GM19397 (cell line): ENCODE measurements at regions not wholly inside any gene's neighbourhood (a gene's known extent, or its start where the extent isn't known, plus 50 kb on each side); places are given as distances from the start of the nearest gene placed in this dataset.
A peak's percentile ranks its signal among the peaks of the same experiment; 100 is the strongest.
"Not testable (repeated sequence)": the region's sequence is repeated elsewhere in the genome, so short reads cannot be mapped to it uniquely, and the experiment has no call there.

Source experiments
- ATAC-seq: cut with Tn5 transposase; IDR thresholded peaks from one replicate; pipeline ENCODE4 v1.9.1; 2021; ENCODE audit warnings: mild to moderate bottlenecking, moderate library complexity; ENCODE audit not compliant: unreplicated experiment

GRCh38 chr5:100249884-100250269, 285.3 kb upstream of the FAM174A start:
- ATAC-seq = no peak

DNA sequence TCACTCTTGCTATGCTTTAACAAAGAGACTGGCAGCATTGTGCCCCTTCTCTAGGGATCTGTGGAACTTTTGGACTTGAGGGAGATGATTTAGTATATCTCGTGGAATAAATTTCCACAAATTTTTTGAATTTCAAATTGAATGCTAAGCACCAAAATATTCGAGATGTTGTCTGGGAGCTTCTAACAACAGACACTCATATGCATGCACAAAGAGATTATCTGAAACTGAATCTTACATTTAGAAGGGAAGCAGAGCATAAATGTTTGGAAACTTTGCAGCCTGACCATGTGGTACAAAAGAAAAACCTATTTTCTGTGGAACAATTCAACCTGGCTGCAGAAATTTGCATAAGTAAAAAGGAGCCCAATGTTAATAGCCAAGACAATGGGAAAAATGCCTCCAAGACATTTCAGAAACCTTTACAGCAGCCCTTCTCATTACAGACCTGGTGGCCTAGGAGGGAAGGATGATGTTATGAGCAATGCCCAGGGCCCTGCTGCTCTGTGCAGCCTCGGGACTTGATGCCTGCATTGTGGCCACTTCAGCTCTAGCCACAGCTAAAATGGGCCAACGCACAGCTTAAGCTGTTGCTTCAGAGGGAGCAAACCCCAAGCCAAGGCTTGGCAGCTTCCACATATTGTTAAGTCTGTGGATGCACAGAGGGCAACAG, 285.8 kb upstream of the FAM174A start:
- no peak for ATAC-seq

DNA sequence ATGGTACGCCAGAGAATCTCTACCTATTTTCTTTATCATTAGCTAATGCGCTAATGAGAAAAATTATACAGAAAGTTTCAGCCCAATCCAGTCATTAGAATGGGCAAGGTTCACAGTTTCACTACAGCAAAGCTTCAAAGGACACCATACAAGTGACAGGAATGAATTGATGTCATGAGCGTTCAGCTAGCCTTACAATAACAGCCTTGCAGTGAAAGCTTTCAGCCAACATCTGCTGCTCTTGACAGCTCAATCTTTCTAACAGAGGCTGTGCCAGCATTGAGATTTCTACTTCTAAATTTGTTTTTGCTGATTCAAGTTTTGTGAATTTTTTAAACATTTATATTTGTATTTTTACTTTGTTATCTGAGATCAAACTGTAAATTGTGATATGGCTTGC, 302.4 kb upstream of the FAM174A start:
- ATAC-seq = no peak

- ATAC-seq = no peak
These were observed 346.4 kb upstream of the FAM174A start for GRCh38 chr5:100188778-100189177.

DNA sequence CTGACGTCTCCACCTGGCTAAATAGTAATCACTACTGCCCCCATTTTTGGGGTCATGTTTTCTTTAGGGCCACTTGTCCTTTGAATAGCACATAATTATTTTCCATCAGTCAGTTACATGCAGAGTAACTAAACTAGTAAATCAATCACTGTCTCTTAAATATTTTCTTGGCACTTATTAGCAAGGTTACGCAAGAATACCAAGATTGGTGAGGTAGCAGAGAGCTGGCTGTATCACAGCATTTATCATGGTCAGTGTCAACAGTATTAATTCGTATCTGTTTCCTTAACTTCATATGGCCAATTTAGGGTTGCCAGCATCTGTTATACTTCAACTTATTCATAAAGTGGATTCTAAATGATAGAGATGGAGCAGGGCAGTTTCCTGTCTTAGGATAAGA, 346.8 kb upstream of the FAM174A start:
- ATAC-seq = no peak

DNA sequence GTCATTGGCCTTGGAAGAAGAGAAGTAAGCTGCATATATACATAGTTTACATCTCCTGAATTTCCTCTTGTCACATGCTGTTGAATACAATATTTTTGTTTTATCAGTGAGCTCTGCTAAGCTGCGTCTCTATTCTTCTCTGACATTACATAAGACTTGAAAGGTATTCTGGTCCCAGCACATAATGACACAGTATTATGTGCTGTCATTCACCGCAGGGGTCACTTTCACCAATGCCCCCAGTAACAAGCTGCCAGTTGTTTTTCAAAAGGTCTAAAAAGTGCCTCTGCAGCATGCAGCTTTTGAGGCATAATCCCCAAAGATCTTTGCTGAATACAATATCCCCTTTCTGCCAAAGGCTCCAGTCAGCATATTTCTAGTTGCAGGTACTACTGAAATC, 349.0 kb upstream of the FAM174A start:
- no peak for ATAC-seq

DNA sequence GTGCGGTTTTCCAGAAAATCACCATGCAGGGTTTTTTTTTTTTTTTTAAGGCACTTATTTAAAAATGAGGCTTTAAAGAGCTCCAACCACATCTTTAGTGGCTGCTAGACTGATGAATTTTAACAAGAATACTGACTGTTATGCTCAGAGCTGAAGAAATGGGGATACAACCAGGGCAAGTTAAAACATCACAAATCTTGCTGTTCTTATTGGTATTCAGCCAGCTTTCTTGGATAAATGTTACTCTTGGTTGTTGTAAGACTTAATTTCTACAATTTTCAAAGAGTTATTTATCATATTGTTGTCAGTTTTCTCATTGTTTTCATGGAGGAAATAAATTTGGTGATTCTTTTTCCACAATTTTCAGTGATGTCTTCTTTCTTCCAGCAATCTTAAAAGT, 352.8 kb upstream of the FAM174A start:
- ATAC-seq = no peak

DNA sequence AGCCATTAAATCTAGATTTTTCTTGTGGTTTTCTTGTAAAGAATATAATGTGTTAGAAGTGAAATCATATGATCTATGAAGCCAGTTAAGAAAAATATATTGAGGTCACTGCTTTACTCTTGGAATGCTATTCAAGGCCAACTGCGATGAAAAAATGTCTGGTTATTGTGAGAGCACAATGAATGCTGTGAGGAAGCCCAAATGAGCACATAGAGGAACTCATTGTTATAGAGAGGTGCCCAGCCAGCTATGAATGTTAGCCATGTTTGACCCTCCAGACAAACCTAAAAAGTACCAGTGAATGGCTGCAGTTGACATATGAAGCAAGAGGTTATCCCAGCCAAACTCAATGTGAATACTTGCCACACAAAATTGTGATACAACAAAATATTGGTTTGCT, 359.8 kb upstream of the FAM174A start:
- ATAC-seq = no peak

- ATAC-seq = peak; percentile 100
These were observed 369.9 kb upstream of the FAM174A start for GRCh38 chr5:100165309-100165708.

GRCh38 chr5:100161868-100162267, 373.3 kb upstream of the FAM174A start:
- no peak for ATAC-seq

DNA sequence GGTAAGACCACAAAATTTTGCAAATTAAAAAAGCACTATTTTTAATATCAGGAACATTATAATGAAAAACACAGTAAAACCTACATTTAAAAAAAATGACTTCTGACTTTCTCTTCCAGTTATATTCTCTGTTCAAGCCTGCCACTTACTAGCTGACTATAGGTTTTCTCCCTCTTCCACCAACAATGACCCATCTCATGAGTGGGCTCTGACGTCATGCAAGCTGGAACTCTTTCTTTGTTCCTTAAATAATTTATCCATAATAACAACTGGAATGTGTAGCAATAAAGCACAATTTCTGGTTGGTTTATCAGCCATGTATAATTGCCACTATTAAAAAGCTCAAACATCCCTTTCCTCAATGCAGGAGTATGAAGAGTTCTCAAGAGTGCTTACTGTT, 378.1 kb upstream of the FAM174A start:
- ATAC-seq = no peak

DNA sequence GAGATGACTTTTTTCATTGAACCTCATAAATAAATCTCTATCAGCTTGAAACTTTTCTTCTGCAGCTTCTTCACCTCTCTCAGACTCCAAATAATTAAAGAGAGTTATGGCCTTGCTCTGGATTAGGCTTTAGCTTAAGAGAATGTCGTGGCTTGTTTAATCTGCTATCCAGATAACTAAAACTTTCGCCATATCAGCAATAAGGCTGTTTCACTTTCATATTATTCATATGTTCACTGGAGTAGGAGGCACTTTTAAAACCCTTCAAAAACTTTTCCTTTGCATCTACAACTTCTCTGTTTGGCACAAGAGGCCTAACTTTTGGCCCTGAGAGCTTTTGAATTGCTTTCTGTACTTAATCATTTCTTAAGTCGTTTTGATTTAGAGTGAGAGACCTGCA, 386.9 kb upstream of the FAM174A start:
- ATAC-seq = no peak

DNA sequence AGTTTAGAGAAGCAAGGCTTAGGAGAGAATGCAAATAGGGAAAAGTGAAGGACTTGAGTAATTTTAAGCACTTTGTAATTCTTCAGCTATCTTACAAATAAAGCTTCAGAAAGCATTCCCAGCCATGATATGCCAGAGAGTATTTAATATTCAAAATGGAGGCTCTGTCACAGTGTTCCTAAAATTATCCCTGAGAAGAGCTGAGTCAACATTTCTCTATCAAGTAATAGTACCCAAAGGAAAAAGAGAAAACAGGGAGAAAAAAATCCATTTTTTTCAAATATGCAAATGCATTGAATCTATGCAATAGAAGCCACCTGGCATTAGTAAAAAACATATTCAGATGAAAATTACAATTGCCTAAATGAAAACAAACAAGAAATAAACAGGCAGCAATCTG, 392.6 kb upstream of the FAM174A start:
- no peak for ATAC-seq

DNA sequence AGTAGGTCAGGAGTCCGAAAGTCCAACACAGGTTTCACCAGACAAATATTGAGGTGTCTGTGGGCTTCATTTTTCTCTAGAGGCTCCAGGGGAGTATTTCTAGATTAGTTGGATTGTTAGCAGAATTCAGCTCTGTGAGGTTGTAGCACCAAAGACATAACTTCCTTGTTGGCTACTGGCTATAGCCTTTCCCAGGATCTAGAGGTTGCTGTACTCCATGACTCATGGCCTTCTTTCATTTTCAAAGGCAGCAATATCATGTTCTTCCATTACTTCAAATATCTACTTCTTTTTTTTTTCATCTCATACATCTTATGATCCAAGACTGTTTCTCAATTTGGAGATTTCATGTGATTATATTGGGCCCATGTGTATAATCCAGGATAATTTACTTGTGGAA, 404.0 kb upstream of the FAM174A start:
- ATAC-seq = no peak

GRCh38 chr5:100130307-100130706, 404.9 kb upstream of the FAM174A start:
- no peak for ATAC-seq

DNA sequence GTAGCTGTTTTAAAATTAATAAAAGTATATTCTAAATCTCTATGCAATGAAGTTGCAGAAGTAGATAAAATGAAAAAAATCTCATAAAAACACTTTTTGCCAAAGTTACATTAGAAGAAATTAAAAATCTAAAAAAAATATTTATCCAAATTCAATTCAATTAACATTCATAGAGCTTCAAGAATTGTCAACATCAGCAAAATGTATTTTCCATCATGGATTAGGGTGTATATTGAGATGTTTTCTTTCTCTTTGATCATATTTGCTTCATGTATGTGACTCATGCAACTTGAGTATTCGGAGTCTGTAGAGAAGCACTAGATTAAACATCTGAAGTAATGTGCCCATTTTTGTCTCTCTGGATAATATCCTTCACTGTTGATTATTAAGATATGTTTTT, 415.3 kb upstream of the FAM174A start:
- ATAC-seq = no peak

DNA sequence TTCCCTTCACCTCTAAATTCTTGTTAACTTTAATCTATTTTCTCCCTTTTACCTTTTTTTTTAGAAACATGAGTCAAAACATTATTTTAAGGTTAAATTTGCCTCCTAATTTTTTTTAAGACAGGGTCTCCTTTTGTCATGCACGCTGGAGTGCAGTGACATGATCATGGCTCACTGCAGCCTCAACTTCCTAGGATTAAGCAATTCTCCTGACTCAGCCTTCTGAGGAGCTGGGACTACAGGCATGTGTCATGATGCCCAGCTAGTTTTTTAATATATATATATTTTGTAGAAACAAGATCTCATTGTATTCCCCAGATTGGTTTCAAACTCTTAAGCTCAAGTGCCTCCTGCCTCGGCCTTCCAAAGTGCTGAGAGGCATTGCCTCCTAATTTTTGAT, 424.7 kb upstream of the FAM174A start:
- ATAC-seq = no peak

DNA sequence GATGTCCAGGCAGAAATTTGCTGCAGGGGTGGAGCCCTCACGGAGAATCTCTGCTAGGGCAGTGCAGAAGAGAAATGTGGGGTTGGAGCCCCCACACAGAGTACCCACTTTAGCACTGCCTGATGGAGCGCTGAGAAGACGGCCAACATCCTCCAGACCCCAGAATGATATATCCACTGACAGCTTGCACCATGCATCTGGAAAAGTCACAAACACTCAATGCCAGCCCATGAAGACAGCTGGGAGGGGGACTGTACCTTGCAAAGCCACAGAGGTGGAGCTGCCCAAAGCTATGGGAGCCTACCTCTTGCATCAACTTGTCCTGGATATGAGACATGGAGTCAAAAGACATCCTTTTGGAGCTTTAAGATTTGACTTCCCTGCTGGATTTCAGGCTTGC, 426.3 kb upstream of the FAM174A start:
- no peak for ATAC-seq

DNA sequence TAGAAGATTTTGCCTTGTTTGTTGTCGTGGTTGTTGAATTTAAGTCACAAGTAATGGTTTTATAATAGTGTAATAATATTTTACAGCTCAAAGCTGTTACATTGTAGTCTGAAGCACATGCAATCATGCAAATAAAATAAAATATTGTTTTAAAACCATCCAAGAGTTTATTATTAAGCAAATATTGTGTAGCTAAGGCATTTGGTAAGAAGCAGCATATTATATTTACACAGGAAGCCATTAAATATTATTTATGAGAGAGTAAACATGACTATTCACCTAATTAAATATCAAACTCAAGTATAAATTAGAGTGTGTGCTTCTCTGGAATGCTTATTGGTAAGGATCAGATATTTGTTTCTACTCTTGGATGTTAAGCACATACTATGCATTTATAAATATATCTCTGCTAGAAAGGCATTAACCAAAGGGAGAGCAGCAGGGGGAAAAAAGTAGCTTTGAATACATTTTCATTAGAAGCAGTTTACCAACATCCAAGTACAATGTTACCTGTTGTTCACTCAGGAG, 431.5 kb upstream of the FAM174A start:
- ATAC-seq = not testable (repeated sequence)

DNA sequence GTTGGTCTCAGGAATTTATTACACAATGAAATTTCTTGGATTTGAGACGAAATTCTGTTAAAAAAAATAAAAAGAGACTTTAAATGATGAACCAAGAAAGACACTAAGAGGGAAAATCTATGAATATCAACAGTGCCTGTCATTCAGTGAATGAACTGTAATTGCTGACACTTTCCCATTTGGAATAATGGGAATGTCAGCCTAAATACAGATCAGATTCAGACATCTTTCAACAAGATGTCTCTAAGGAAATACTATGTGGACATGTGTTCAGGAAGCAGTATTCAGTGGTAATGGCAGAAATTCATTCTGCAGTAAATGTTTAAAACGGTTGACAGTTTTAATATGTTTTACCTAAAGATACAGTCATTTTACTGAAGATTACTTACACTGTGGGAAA, 433.7 kb upstream of the FAM174A start:
- not testable (repeated sequence) for ATAC-seq

DNA sequence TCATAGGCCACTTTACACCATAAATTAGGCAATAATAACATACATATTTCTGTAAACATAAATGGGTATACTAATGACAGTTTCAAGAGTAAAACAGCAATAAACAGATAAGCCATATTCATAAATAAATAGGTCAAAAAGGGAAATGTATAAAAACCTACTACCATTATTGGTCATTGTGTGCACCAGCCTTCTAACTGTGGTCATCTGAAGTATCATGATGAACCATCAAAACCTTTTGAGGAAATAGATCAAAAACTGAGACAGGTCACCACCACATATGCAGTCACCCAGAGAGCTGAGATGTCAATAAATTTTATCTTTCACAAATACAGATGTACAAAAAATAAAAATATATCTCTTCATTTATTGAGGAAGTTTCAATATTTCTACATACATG, 438.8 kb upstream of the FAM174A start:
- ATAC-seq = not testable (repeated sequence)

GRCh38 chr5:100080703-100081102, 454.5 kb upstream of the FAM174A start:
- ATAC-seq = not testable (repeated sequence)

DNA sequence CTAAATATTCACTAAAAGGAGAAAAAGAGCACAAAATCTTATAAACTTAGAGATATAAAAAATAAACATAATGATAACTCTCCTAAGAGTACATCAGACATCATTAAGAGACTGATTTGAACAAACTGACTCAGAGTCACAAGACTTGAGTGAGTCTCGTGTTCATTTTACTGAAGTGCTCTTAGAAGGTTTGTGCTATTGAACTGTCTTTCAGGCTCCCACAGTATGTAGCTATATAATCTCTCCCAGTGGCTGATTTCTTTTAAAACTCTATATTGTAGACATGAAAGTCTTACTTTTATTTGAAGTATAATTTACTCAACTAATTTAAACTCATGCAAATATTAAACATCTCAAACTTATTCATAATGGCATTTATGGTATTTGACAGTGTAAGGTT, 456.0 kb upstream of the FAM174A start:
- not testable (repeated sequence) for ATAC-seq
